Vagina (tissue), 2 donors: ENCODE measurements at regions not wholly inside any gene's neighbourhood (a gene's known extent, or its start where the extent isn't known, plus 50 kb on each side); places are given as distances from the start of the nearest gene placed in this dataset.

Experiments used
- DNase-seq, 2 donors: peaks; one replicate each; pipeline ENCODE4 v3.0.0-alpha.2; 2017; ENCODE audit errors: extremely low spot score in 2 of 2
- H3K27ac ChIP-seq: fragments of 200-600 bp; sonication (generic); one replicate; pipeline ENCODE4 v1.5.1; 2019
- H3K27me3 ChIP-seq: fragments of 200-600 bp; sonication (generic); one replicate; pipeline ENCODE4 v1.5.1; 2019
- H3K36me3 ChIP-seq, 2 donors: fragments of 200-600 bp; sonication (generic); one replicate each; pipeline ENCODE4 v1.5.1; 2017 to 2019
- H3K4me1 ChIP-seq: fragments of 200-600 bp; sonication (generic); one replicate; pipeline ENCODE4 v1.5.1; 2019
- H3K4me3 ChIP-seq, 2 donors: fragments of 200-600 bp; sonication (generic); 1 replicate in 1 of 2; 2 replicates in 1 of 2; pipeline ENCODE4 v1.5.1; 2016 to 2019
- H3K9me3 ChIP-seq: fragments of 200-600 bp; sonication (generic); one replicate; pipeline ENCODE4 v1.5.1; 2019
- CTCF ChIP-seq, 3 experiments: fragments of 450-650 bp in 2 of 3; fragments of 200-600 bp in 1 of 3; sonication (generic) in 1 of 3; IDR thresholded peaks; one replicate each; pipeline ENCODE4 v1.5.1; 2017 to 2019; ENCODE audit warnings: antibody characterized with exemption in 3 of 3, mild to moderate bottlenecking in 2 of 3, moderate library complexity in 2 of 3
- POLR2A ChIP-seq, 2 donors: fragments of 450-650 bp; IDR thresholded peaks; one replicate each; pipeline ENCODE4 v1.6.1; 2017; ENCODE audit warnings: antibody characterized with exemption in 2 of 2, mild to moderate bottlenecking in 2 of 2, moderate library complexity in 2 of 2
- POLR2AphosphoS5 ChIP-seq, 2 donors: sonication (generic); formaldehyde crosslinking; IDR thresholded peaks; one replicate each; pipeline ENCODE4 v1.9.0; 2017; ENCODE audit warnings: antibody characterized with exemption in 2 of 2, mild to moderate bottlenecking in 2 of 2, low read depth in 1 of 2; ENCODE audit not compliant: insufficient read depth in 1 of 2
- intact Hi-C: fragments of 100-400 bp; cut with DNase I; formaldehyde crosslinking; loops from one replicate; pipeline ENCODE4 v1.15.1; 2023

- H3K36me3 ChIP-seq = no peaks in the 10 kb centered on the region
- H3K27ac ChIP-seq = no peak overlapping the region
- no peaks in the 10 kb centered on the region for H3K27me3 ChIP-seq
- H3K4me1 ChIP-seq = peaks cover 11% of the 10 kb centered on the region
- H3K4me3 ChIP-seq = no peak overlapping the region
- intact Hi-C loops = no loop called here
- TF ChIP-seq POLR2A (IDR thresholded peaks at IDR 0.05) = no peak
- TF ChIP-seq CTCF (IDR thresholded peaks at IDR 0.05) = no peak
- DNase-seq = peak; percentile 71 to 96
- no peaks in the 10 kb centered on the region for H3K9me3 ChIP-seq
These were observed 52.7 kb upstream of the FRMD1 start for GRCh38 chr6:168131464-168132415.

- intact Hi-C loops = no loop called here
- no peak overlapping the region for H3K27ac ChIP-seq
- no peaks in the 10 kb centered on the region for H3K27me3 ChIP-seq
- H3K4me3 ChIP-seq = no peak overlapping the region
- no peaks in the 10 kb centered on the region for H3K9me3 ChIP-seq
- DNase-seq = peak in 1 of 2 donors; percentile 67
- TF ChIP-seq CTCF (IDR thresholded peaks at IDR 0.05) = no peak
- H3K4me1 ChIP-seq = peaks cover 11% of the 10 kb centered on the region
- H3K36me3 ChIP-seq = no peaks in the 10 kb centered on the region
These were observed 51.8 kb upstream of the FRMD1 start for GRCh38 chr6:168130697-168131371.

- DNase-seq = peak; percentile 52 to 70
- Histone ChIP-seq H3K4me1 (peaks cover 11% of the 10 kb centered on the region), H3K36me3 (no peaks in the 10 kb centered on the region), H3K9me3 (no peaks in the 10 kb centered on the region), H3K27ac (no peak overlapping the region), H3K27me3 (no peaks in the 10 kb centered on the region), H3K4me3 (no peak overlapping the region)
- intact Hi-C loops = no loop called here
- TF ChIP-seq POLR2AphosphoS5 (IDR thresholded peaks at IDR 0.05; ENCODE audit: insufficient read depth in 1 of 2, low read depth in 1 of 2) (no peak), CTCF (IDR thresholded peaks at IDR 0.05) (no peak), POLR2A (IDR thresholded peaks at IDR 0.05) (no peak)
These were observed 51.2 kb upstream of the FRMD1 start for GRCh38 chr6:168130168-168130696.

- peaks cover 11% of the 10 kb centered on the region for H3K4me1 ChIP-seq
- H3K4me3 ChIP-seq = no peak overlapping the region
- H3K9me3 ChIP-seq = no peaks in the 10 kb centered on the region
- peak; percentile 46 to 47 for DNase-seq
- no peaks in the 10 kb centered on the region for H3K36me3 ChIP-seq
- no peak overlapping the region for H3K27ac ChIP-seq
- H3K27me3 ChIP-seq = no peaks in the 10 kb centered on the region
- TF ChIP-seq CTCF (IDR thresholded peaks at IDR 0.05) (no peak), POLR2A (IDR thresholded peaks at IDR 0.05) (no peak), POLR2AphosphoS5 (IDR thresholded peaks at IDR 0.05; ENCODE audit: insufficient read depth in 1 of 2, low read depth in 1 of 2) (no peak)
- intact Hi-C loops = no loop called here
These were observed 50.5 kb upstream of the FRMD1 start for GRCh38 chr6:168129292-168130167.
